HG02870 (cell line): ENCODE measurements at regions not wholly inside any gene's neighbourhood (a gene's known extent, or its start where the extent isn't known, plus 50 kb on each side); places are given as distances from the start of the nearest gene placed in this dataset.

ENCODE experiments used
- ATAC-seq: cut with Tn5 transposase; IDR thresholded peaks from one replicate; pipeline ENCODE4 v1.9.1; 2021; ENCODE audit warnings: mild to moderate bottlenecking, moderate library complexity; ENCODE audit not compliant: unreplicated experiment

DNA sequence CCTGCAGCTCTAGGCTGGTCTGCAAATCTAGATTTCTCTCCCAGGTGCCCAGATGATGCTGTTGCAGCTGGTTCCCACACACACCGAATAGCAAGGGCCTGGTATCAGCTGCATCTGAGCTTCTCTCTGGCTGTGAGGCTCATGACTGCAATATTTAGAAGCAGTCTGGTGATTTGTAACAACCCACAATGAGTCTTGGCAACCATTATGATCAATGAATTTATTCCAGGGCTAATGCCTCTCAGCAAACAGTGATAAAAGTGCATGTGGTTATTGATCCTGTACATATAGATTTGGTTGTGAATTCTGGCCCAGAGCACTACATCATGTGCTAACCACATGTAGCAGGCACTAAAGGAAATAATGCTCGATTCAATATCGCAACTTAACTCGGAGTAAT, 114.3 kb downstream of the ASCL4 start:
- ATAC-seq, result no peak

DNA sequence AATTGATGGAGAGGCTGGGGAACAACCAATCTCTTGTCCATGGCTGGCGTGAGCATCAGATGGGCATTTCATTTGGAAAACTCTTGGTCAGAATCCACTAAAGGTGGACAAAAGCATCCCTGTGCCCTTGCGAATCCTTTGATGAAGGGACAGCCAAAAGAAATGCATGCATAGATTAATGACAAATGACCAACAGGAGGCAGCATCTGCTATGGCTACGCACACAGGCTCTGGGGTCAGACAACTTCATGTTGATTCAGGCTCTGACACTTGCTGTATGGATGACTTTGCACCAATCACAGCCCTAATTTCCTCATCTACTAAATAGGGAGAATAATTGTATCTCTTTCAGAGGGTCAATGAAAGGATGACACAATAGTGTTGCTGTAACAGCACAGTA, 117.5 kb downstream of the ASCL4 start:
- ATAC-seq, result no peak

DNA sequence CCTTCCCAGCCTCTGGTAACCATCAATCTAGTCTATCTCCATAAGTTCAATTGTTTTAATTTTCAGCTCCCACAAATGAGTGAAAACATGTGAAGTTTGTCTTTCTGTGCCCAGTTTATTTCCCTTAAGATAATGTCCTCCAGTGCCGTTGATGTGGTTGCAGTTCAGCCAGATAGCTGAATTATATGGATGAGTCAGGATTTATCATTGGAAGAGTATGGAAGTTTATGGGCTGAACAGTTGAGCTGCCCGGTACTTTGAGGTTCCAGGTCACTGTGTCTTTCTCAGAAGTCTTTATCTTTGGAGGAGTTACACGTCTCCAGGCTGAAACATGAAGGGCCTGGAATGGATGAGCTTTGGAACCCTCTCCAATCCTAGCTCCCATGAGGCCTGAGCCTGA, 120.1 kb downstream of the ASCL4 start:
- ATAC-seq, result no peak

DNA sequence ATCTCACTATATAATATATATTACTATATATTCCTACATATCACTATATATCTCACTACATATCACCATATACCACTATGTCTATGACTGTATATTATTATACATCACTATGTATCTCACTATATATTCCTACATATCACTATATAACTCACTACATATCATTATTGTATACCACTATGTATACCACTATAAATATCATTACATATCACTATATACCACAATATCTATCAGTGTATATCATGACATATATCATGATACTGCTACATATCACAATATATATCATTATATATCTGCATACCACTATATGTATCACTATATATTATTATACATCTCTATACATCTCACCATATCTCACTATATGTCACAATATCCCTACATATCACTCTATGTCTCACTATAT, 121.5 kb downstream of the ASCL4 start:
- ATAC-seq, result no peak

DNA sequence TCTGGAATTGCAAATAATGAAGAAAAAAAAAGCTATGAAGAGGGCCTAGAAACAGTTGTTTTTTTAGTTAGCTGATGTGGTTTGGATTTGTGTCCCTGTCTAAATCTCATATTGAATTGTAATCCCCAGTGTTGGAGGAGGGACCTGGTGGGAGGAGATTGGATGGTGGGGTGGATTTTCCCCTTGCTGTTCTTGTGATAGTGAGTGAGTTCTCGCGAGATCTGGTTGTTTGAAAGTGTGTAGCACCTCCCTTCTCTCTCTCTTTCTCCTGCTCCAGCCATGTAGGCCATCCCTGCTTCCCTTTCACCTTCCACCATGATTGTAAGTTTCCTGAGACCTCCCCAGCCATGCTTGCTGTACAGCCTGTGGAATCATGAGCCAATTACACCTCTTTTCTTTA, 126.1 kb downstream of the ASCL4 start:
- ATAC-seq, result no peak

DNA sequence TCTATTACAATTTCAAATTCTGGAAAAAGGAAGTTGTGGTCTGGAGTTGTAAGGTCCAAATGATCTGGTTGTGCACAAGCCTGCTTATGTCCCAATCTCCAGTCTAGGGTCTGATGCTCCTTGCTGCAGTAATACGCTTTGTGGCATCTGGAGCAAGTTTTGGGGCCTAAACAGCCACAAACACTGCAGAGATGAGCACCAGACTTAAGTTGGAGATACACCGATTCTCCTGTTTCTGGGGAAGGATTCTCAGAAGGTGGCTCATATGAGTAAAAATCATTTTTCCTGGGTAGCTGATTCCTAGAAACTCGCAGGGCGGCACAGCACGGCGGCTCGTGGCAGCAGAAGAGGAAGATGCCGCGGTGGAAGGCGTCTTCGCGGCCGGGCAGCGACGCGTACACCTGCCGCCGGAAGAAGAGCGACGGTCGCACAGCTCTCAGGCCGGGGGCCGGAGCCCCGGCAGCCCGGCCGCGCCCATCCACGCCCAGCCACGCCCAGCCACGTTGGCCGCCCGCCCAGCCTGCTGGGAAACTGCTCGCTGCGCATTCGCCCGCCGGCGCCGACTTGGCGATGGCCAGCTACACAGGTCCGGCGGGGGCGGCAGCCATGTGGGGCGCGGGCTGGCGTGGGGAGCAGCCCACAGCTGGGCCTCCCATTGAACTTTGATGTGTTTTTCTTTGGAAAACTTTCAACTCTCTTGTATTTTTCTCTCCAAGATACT, 129.0 kb downstream of the ASCL4 start:
- ATAC-seq, result peak; percentile 75

DNA sequence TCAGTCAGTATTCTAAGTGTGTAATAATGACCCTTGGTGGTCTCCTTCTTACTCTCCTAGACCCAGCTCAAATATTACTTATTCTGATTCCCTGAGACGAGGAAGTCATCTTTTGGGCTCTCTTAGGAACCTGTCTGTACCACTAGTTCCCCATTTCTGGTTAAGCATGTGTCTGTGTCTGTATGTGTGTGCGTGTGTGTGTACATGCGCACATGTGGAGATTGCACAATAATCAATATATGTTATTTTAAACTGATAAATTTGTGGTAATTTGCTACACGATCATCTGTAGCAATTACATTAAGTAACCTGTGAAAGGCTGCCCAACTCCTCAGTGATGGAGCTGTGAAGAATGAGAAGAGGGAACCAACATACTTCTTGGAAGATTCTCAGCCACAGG, 132.2 kb downstream of the ASCL4 start:
- no peak for ATAC-seq

DNA sequence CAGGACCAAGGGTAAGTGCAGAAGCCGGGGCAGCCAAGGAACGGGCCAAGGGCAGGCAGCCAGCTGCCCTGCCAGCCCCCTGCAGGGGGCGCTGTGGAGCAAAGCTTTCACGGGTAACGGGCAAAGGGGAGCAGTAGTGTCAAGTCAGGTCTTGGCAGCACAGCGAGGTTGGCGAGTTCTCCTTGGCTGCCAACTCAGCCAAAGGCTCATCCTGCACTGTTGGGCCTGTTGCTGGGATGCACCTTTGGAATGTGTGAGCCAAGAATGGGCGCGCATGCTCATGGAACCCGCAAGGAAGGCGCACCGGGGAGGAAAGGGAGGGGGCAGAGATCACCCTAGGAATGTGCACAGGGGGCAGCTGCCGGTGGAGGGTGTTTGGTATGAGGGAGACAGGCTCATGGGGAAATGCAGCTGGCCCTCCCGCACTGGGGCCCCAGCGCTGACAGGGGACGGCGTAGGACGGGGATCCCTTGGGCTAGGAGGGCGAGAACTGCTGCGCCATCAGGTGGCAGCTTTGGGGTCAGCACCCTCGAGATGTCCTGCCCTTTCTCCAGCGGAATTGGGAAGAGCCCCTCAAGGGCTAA, 138.0 kb downstream of the ASCL4 start:
- no peak for ATAC-seq

DNA sequence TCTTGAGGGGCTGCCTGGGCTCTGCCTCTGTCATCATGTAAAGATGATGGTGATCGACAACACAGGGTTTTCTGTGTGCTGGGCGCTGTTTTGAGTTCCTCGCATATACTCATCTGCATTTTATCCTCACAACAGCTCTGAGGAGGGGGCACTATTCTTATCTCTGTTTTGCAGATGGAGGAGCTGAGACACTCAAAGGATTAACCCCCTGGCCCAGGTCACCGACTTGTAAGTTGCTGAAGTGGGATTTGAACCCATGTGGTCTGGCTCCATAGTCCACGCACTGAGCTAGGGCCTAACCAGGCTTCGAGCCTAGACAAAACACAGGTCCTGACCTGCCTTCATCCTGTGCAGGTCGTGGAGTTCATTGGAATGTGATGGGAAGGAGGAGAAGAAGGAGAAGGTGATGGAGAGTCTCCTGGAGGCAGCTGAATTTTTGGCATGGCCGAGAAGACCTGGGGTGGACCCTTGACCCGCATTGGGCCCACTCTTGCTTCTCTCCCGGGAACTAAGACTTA, 140.0 kb downstream of the ASCL4 start:
- ATAC-seq, result no peak

DNA sequence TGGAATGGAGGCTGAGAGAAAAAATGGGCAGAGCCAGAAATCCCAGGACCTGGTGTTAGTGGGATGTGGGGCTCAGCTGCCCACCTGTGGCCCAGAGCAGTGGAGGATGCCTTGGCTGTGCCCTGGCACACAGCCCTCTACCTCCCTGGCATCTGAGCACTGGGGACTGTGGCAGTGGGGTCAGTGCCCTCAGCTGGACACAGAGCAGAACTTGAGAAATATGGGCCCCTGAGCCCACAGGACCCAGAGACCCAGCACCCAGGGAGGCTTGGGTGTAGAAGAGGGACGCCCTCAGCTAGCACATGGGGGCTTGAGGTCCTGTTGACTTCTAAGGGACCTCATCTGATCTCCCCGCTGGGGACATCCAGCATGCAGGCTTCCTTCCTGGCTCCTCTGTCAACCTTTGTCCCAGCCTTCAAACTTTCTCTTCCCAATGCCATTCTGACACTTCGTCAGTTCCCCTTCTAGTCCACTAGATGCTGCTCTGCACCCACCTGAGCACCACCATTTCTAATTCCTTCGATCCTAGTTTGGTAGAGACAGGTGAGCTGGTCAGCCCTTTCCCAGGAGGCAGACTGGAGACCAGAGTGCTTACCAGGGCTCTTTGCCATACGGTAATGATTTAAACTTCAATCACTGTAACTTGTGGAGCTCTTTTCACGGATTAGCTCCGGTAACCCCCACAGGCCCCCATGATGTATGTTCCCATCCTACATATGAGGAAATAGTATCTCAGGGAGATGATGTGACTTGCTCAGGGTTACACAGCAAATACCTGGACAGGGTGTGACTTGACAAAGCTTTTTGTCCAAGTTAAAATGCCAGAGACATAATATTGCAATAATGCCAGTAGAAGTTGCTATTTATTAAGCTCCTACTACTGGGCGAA, 143.7 kb downstream of the ASCL4 start:
- no peak for ATAC-seq

DNA sequence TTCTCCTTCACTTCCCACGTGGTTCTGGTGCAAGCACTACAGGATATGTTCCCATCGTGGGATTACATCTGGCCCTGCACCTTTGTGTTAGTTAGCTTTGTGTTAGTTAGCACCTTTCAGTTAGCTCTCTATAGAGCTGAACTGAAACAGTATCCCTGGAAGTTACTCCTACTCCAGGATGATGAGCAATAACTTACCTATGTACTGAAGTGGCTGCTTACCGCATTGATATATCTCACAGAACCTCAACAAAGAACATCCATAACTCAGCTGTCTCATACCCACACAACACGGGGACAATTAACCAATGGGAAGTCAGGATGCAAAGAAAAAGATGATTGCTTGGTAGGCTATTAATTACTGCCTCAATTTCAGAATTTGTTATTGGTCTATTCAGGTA, 146.6 kb downstream of the ASCL4 start:
- ATAC-seq, result no peak

DNA sequence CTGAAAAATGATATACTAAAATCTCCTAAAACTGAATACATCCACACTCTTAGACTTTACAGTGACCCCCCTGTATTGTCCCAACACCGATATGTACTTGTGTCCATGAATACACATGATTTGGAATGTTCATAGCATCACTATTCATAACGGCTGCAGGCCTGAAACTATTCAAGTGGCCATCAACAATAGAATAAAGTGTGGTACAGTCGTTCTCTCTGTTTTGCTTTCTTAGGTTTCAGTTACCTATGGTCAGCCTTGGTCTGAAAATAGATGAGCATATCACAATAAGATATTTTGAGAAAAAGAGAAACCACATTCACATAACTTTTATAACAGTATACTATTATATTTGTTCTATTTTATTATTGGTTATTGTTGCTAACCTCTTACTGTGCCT, 150.6 kb downstream of the ASCL4 start:
- no peak for ATAC-seq

DNA sequence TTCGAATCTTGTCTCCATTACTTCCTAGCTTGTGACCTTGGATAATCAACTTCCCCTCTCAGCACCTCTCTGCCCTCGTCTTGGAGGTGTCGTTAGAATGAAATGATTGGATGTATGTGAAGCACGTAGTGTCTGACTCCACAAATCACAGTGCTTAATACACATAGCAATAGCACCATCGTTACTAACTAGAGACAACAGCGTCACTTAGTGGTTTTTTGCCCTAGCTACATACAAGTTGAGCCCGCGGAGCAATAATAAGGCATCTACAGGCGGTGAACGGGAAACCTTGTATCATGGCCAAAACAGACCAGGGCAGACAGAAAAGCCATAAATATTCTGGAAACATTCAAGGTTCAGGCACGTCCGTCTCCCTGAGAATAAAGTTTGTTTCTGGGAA, 154.9 kb downstream of the ASCL4 start:
- no peak for ATAC-seq

DNA sequence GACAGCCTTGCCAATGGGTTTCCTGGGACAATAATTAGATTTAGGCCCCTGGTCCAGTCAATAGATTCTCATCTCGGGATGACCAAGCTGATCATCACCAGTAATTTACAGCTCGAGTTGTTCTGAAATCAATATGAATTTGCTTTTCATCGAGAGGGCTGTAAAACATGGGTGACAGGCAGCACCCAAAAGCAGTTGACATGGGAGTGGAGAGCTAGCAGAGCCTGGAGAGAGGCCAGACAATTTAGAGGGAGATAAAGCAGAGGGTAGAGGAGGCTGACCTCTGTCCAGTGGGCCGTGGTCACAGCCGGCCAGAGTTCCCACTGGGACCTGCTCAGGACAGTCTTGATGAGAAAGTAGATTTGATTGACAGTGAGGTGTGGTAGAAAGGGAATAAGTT, 157.3 kb downstream of the ASCL4 start:
- no peak for ATAC-seq

DNA sequence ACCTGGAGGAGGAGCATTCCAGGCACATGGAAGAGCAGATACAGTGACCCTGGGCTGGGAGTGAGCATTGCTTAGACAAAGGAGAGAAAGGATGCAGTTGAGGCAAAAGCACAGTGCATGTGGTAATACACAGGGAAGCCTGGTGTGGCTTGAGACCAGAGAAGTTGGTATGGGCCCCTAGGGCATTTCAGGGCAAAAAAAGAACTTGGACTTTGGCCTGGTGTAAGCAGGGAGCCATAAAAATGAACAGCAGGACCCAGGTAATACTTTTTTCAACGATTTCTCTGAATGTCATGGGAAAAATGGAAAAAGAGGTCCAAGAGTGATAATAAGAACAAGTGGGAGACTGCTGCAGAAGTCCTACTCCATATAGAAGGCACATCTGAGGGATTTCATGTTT, 163.9 kb downstream of the ASCL4 start:
- no peak for ATAC-seq

DNA sequence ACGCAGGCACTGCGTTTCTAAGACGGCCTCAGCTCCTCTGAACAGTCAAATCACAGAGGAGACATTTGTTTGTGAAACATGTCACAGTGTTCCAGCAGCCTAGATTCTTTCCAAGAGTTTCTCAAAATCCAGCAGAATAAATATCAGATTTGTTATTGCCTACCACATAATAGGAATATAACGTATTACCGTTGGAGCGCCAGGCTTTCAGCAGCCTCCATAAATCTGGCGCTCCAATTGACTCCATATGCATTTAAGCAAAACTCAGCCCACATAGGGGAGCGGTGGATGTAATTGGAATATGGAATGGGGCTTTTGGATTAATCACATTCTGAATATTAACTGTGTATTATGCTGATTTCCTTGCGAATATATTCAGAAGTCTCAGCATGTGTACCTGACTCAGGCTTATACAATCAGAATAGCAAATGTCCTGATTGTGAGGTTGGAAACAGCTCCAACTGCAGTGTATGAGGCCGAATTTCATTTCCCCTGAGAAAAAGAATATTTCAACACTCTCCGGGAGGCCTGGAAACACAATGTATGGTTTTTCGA, 174.0 kb downstream of the ASCL4 start:
- no peak for ATAC-seq

DNA sequence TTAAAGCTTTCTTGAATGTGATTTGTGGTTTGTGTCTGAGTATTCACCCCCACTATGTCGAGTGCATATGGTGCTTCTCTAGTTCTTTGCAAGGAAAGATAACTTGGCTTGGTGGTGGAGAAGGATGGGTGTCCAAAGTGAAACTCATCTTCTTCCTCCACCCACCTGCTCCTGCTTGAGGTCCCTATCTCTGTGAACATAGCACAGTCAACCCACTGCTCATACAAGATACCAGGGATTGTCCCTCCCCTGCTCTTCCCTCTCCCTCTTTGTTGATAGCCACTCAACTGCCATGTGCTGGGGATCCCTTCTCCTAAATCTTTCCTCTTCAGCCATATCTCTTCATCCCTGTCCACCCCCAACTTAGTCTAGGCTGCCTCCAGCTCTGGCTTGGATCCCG, 176.5 kb downstream of the ASCL4 start:
- ATAC-seq, result no peak

DNA sequence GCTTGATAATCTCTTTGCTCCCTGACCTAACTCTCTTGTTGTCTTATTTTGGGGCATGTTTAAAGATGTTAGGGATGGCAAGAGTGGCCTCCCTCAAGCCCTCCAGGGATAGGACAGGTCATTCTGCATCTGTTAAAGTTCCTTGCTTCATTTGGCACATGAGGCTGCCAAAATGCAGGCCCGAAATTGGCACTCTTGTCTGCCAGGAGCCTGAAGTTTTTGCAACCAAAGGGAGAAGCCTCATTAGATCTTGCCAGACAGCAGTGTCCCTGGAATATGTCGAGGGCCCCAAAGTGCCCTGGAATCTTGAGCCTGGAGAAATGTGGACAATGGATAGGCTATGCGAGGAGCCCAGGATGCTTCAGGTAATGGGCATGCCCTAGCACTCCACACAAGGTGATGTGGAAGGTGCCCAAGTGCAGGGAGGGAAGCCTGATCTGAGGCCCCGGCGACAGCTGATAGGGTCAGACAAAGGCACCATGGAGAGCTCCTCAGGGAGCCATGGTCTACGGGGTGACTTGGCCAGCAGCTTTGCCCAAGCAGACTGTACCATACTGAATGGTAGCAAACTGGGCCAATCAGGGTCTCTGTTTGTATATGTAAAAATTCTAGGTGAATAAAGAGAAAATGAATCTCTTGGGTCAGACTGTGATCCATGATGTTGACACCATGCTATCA, 173.0 kb upstream of the WSCD2 start:
- ATAC-seq, result no peak

DNA sequence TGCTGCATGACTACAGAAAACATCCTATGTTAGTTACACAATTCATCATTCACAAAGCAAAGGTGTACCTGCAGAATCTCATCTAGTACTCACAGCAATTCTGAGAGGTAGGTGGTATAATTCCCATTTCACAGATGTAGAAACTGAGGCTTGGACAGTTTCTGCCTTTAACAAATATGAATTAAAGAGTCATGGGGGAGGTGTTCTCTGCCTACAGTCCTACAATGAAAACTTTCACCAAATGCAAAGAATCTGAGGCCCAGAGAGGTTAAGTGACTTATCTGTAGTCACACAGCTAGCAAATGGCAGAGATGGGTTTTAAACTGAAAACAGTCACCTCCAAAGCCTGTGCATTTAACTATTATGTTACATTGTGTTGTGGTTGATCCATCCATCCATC, 171.6 kb upstream of the WSCD2 start:
- no peak for ATAC-seq

DNA sequence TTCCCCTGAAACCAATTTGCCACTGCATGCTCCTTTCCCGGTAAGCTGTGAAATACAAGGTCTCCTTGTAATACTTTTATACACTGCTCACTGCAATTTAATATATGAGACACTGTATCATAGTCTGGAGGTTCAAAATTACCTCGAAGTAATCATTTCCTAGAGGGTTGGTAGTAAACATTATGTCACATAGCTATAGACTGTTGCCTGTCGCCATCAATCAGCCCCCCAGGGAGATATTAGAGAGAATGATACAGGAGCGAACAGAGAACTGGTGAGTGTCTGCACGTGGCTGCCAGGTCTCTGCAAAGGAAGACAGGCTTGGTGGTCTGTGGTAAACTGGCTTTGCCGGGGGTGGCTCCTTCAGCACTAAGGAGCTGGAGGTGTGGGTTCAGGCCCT, 165.5 kb upstream of the WSCD2 start:
- no peak for ATAC-seq

DNA sequence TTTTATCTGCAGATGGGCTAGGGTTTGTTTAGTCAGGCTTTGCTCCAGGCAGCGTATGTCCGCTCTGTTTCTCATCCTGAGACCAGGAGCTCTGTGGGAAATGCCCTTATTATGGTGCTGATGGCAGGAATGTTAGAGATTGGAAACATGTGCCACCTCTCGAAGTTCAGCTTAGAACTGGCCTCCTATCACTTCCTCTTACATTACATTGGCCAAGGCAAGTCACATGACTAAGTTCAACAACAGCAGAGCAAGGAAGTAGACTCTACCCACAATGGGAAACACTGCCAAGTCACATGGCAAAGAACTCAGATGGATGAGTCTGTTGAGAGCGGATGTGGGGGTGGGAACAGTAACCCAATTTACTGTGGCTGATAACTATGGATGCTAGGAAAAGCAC, 161.9 kb upstream of the WSCD2 start:
- ATAC-seq, result no peak
